Heart right ventricle (tissue), 16 donors: ENCODE measurements at regions not wholly inside any gene's neighbourhood (a gene's known extent, or its start where the extent isn't known, plus 50 kb on each side); places are given as distances from the start of the nearest gene placed in this dataset.

Experiments
- ATAC-seq, 8 donors: fragments of 200-7000 bp; cut with Tn5 transposase; one replicate each; pipeline ENCODE4 v1.9.1; 2020; ENCODE audit warnings: mild to moderate bottlenecking in 8 of 8, moderate library complexity in 8 of 8, moderate number of reproducible peaks in 1 of 8
- DNase-seq, 2 donors: peaks; one replicate each; pipeline ENCODE4 v3.0.0-alpha.2; 2020
- H3K27ac ChIP-seq, 10 donors: fragments of 200-600 bp; sonication (generic) in 2 of 10; one replicate each; pipeline versions ENCODE4 v1.5.0 to v1.8.0; 2020 to 2022; ENCODE audit warnings: mild to moderate bottlenecking in 3 of 10
- H3K27me3 ChIP-seq, 7 donors: fragments of 200-600 bp; one replicate each; pipeline ENCODE4 v1.8.0; 2021 to 2022; ENCODE audit warnings: mild to moderate bottlenecking in 2 of 7
- H3K36me3 ChIP-seq, 9 donors: fragments of 200-600 bp; sonication (generic) in 1 of 9; one replicate each; pipeline versions ENCODE4 v1.5.0 to v1.8.0; 2020 to 2022; ENCODE audit warnings: mild to moderate bottlenecking in 2 of 9
- H3K4me1 ChIP-seq, 9 donors: fragments of 200-600 bp; sonication (generic) in 1 of 9; one replicate each; pipeline versions ENCODE4 v1.5.0 to v1.8.0; 2020 to 2022; ENCODE audit warnings: mild to moderate bottlenecking in 4 of 9
- H3K4me3 ChIP-seq, 10 donors: fragments of 200-600 bp; sonication (generic) in 2 of 10; one replicate each; pipeline versions ENCODE4 v1.5.0 to v1.8.0; 2020 to 2022; ENCODE audit warnings: mild to moderate bottlenecking in 7 of 10, moderate library complexity in 2 of 10
- H3K9me3 ChIP-seq, 11 donors: fragments of 200-600 bp in 10 of 11; sonication (generic) in 2 of 11; one replicate each; pipeline versions ENCODE4 v1.5.0 to v1.8.0; 2013 to 2022; ENCODE audit warnings: mild to moderate bottlenecking in 2 of 11, control low read depth in 1 of 11, moderate library complexity in 1 of 11
- WGBS, 2 donors: extraction: QIAGEN DNeasy Blood & Tissue Kit; methylation state at CpG; one replicate each; pipeline ENCODE4 v1.1.7; 2013; ENCODE audit warnings: inconsistent platforms in 1 of 2; 5-methylcytosine and 5-hydroxymethylcytosine counted together
- intact Hi-C, 10 donors: fragments of 100-400 bp; cut with DNase I; formaldehyde crosslinking; loops; one replicate each; pipeline versions ENCODE4 v1.11.1 to v1.14.2; 2022
- TF ChIP-seq, protein P1 (sequence below), 9 donors: fragments of 200-600 bp; sonication (generic) in 2 of 9; IDR thresholded peaks; one replicate each; pipeline versions ENCODE4 v1.5.0 to v1.8.0; 2021 to 2022; ENCODE audit warnings: antibody characterized with exemption in 9 of 9, mild to moderate bottlenecking in 5 of 9, moderate library complexity in 1 of 9
- donor health status: Arrhythmogenic right ventricular cardiomyopathy.
- donor health status: ischemic (EF 13 %, LVEDD 7.1; RV severe dilation, severe dysfunction).
- donor health status: healthy with polysubstance abuse.
- donor health status: DM: no; HTN: yes; CAD: no.
- donor health status: DM: no; HTN: no; CAD: no.
- donor health status: ischemic (EF 25% LVEDD 6.9; RV normal size, moderate dysfunction).
- donor health status: ischemic (EF 25% LVEDD 5.7; RV mildly dilated, moderate dysfunction).
- donor health status: healthy.
- donor health status: DM: yes; HTN: yes; CAD: no.
- donor health status: Ischemic cardiomyopathy.
- donor health status: ischemic (EF 35%, LVEDD 5.7; RV mildly dilated, moderate dysfunction).
- donor health status: nonischemic (EF 11% LVEDD 7.7; RV severe dilation, severe dysfunction).
- donor health status: DM: yes; HTN: yes; CAD: no.
- donor health status: PGD.
- donor health status: ischemic (EF 29% LVEDD 5.4; RV normal size, mild dysfunction).
- donor health status: nonischemic (EF 23%, LVEDD 6.1; RV moderate dilation, normal function).

DNA sequence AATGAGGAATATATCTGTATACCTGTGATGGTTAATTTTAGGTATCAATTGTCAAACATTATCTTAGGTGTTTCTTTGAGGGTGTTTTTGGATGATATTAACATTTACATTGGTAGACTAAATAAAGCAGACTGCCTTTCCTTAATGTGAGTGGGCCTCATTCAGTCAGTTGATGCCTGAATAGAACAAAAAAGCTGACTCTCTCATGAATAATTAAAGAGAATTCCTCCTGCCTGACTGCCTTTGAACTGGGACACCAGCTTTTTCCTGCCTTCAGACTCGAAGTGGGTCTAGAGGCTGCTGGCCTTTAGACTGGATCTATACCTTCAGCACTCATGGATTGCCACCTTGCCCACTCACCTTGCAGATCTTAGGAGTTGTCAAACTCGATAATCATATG is 117.9 kb upstream of the TMEM168 start:
- H3K4me3 ChIP-seq = no peak overlapping the region
- no peaks in the 10 kb centered on the region for H3K27me3 ChIP-seq
- TF ChIP-seq, protein P1, sequence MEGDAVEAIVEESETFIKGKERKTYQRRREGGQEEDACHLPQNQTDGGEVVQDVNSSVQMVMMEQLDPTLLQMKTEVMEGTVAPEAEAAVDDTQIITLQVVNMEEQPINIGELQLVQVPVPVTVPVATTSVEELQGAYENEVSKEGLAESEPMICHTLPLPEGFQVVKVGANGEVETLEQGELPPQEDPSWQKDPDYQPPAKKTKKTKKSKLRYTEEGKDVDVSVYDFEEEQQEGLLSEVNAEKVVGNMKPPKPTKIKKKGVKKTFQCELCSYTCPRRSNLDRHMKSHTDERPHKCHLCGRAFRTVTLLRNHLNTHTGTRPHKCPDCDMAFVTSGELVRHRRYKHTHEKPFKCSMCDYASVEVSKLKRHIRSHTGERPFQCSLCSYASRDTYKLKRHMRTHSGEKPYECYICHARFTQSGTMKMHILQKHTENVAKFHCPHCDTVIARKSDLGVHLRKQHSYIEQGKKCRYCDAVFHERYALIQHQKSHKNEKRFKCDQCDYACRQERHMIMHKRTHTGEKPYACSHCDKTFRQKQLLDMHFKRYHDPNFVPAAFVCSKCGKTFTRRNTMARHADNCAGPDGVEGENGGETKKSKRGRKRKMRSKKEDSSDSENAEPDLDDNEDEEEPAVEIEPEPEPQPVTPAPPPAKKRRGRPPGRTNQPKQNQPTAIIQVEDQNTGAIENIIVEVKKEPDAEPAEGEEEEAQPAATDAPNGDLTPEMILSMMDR (IDR thresholded peaks at IDR 0.05) = no peak
- intact Hi-C loops = loop anchor here in 1 of 10 donors (10.0 kb wide), 1 partner anchor 353 kb away; no protein-coding TSS in a partner anchor
- H3K9me3 ChIP-seq = peaks cover 0 to 45% (median 20%) of the 10 kb centered on the region in 11 donors
- WGBS, 2 donors = 81 to 93% methylated on average over 2 of the region's 2 CpGs
- H3K27ac ChIP-seq = no peak overlapping the region
- DNase-seq (no peak), ATAC-seq (no peak)
- peaks cover 0 to 5% (median 0%) of the 10 kb centered on the region in 9 donors for H3K4me1 ChIP-seq
- H3K36me3 ChIP-seq = peaks cover 0 to 52% (median 4%) of the 10 kb centered on the region in 9 donors

DNA sequence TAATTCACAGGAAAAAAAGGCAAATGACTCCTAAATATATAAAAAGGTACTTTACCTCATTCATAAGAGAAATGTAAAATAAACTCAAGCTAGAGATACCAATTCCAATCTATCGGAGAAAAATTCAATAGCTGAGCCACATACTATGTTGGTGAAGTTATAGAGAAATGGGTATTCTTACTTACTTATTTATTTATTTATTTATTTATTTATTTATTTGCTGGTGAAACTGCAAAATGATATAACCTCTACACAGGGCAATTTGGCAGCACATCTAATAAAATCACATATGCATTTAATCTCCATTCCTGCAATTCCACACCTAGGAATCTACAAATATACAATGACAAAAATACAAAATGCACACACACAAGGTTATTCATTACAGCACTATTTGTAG is 117.5 kb upstream of the TMEM168 start:
- DNase-seq (no peak), ATAC-seq (no peak)
- intact Hi-C loops = loop anchor here in 1 of 10 donors (10.0 kb wide), 1 partner anchor 353 kb away; no protein-coding TSS in a partner anchor
- H3K27ac ChIP-seq = no peak overlapping the region
- peaks cover 0 to under 1% (median 0%) of the 10 kb centered on the region in 9 donors for H3K4me1 ChIP-seq
- H3K9me3 ChIP-seq = peaks cover 0 to 45% (median 20%) of the 10 kb centered on the region in 11 donors
- H3K4me3 ChIP-seq = no peak overlapping the region
- H3K27me3 ChIP-seq = no peaks in the 10 kb centered on the region
- 93 to 97% methylated on average over 1 of the region's 1 CpG for WGBS, 2 donors
- TF ChIP-seq, protein P1 (IDR thresholded peaks at IDR 0.05) = no peak
- H3K36me3 ChIP-seq = peaks cover 0 to 48% (median 4%) of the 10 kb centered on the region in 9 donors

DNA sequence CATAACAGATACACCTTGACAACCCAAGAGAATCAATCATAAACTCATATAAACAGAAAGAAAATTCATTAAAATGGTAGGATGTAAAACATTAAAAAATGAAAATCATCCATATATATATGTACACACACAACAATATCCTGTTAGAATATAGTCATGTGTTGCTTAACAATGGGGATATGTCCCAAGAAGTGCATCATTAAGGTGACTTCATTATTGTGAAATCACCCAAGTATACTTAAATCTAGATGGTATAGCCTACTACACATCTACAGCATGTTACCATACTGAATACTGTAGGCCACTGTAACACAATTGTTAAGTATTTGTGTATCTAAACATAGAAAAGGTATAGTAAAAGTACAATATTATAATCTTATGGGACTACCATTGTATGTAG is 115.8 kb upstream of the TMEM168 start:
- DNase-seq = no peak
- TF ChIP-seq, protein P1 (IDR thresholded peaks at IDR 0.05) = no peak
- no peaks in the 10 kb centered on the region for H3K27me3 ChIP-seq
- intact Hi-C loops = loop anchor here in 1 of 10 donors (10.0 kb wide), 1 partner anchor 351 kb away; no protein-coding TSS in a partner anchor
- no peak overlapping the region for H3K4me3 ChIP-seq
- H3K9me3 ChIP-seq = peaks cover 0 to 31% (median 11%) of the 10 kb centered on the region in 11 donors
- ATAC-seq = no peak
- H3K4me1 ChIP-seq = no peaks in the 10 kb centered on the region
- no peak overlapping the region for H3K27ac ChIP-seq
- H3K36me3 ChIP-seq = peaks cover 0 to 31% (median 2%) of the 10 kb centered on the region in 9 donors

DNA sequence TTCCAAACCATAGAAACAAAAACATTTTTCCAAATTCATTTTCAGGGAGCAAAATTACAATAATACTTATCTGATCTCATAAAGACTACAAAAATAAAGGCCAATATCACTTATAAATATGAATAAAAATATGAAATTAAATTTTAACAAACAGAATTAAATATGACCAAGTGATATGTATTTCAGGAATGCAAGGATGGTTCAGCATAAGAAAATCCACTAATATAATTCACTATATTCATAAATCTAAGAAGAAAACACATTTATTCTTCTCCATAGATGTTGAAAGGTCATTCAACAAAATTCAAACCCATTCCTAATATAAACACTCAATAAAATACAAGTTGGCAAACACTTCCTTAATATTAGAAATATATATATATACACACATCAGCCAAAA is 115.2 kb upstream of the TMEM168 start:
- intact Hi-C loops = loop anchor here in 1 of 10 donors (10.0 kb wide), 1 partner anchor 351 kb away; no protein-coding TSS in a partner anchor
- peaks cover 0 to 30% (median 10%) of the 10 kb centered on the region in 11 donors for H3K9me3 ChIP-seq
- TF ChIP-seq, protein P1 (IDR thresholded peaks at IDR 0.05) = no peak
- H3K4me3 ChIP-seq = no peak overlapping the region
- DNase-seq (no peak), ATAC-seq (no peak)
- H3K27ac ChIP-seq = no peak overlapping the region
- no peaks in the 10 kb centered on the region for H3K4me1 ChIP-seq
- H3K27me3 ChIP-seq = no peaks in the 10 kb centered on the region
- H3K36me3 ChIP-seq = peaks cover 0 to 30% (median 0%) of the 10 kb centered on the region in 9 donors
